ENCODE measurements at regions not wholly inside any gene's neighbourhood (a gene's known extent, or its start where the extent isn't known, plus 50 kb on each side); places are given as distances from the start of the nearest gene placed in this dataset.

DNA sequence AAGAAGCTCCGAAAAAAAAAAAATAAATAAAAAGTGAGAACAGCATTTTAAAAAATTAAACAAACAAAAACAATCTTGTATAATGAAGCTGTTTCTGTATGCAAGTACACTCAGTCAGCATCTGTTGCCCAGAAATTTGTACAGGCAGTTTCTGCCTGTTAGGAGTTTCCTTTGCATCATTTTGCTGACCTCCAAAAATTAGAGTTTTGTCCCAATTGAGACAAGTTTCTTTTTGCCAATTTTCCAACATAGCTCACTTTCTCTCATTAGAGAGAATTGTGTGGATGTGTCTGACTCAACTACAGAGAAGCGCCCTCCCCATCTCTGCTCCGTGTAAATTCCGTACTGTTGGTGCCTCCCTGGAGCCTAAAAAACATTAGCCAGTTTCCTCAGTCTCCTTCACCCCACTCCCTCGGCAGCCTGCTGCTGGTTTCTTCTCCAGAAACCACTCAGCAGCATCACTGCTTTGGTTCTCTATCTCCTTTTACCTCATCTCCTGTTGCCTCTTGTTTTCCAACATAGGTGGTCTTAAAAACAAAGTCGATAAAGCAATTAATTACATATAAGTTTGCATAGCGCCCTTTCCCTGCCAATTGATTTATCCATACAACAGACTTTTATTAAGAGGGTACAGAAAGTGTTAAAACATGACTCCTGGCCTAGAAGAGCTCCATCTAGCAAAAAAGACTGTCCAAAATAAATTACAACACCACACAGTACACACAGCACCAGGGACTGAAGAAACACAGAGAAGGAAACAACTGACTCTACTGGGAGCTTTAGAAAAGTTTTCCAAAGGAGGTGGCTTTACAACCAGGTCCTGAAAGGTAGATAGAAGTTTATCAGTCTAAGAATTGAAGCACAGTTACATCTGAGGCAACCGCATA is 286.7 kb downstream of the SHOX2 start:
- no peaks in the 10 kb centered on the region for H3K27me3 ChIP-seq
- intact Hi-C loops (cut with DNase I; ENCODE audit: low total_unique reads), result no loop called here
- H3K9me3 ChIP-seq, result no peaks in the 10 kb centered on the region
- H3K4me1 ChIP-seq, result no peaks in the 10 kb centered on the region
- H3K27ac ChIP-seq, result peak overlapping the region in 1 of 2 donors; percentile 18
- TF ChIP-seq, protein P1, sequence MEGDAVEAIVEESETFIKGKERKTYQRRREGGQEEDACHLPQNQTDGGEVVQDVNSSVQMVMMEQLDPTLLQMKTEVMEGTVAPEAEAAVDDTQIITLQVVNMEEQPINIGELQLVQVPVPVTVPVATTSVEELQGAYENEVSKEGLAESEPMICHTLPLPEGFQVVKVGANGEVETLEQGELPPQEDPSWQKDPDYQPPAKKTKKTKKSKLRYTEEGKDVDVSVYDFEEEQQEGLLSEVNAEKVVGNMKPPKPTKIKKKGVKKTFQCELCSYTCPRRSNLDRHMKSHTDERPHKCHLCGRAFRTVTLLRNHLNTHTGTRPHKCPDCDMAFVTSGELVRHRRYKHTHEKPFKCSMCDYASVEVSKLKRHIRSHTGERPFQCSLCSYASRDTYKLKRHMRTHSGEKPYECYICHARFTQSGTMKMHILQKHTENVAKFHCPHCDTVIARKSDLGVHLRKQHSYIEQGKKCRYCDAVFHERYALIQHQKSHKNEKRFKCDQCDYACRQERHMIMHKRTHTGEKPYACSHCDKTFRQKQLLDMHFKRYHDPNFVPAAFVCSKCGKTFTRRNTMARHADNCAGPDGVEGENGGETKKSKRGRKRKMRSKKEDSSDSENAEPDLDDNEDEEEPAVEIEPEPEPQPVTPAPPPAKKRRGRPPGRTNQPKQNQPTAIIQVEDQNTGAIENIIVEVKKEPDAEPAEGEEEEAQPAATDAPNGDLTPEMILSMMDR (IDR thresholded peaks at IDR 0.05), result no peak
- no peak for TF ChIP-seq POLR2A (IDR thresholded peaks at IDR 0.05)
- WGBS, 2 donors, result 23 to 26% methylated on average over 8 of the region's 8 CpGs
- DNase-seq, result peak; percentile 30
- H3K4me3 ChIP-seq, result no peak overlapping the region
- no peaks in the 10 kb centered on the region for H3K36me3 ChIP-seq (ENCODE audit: low read depth, missing control alignments)

DNA sequence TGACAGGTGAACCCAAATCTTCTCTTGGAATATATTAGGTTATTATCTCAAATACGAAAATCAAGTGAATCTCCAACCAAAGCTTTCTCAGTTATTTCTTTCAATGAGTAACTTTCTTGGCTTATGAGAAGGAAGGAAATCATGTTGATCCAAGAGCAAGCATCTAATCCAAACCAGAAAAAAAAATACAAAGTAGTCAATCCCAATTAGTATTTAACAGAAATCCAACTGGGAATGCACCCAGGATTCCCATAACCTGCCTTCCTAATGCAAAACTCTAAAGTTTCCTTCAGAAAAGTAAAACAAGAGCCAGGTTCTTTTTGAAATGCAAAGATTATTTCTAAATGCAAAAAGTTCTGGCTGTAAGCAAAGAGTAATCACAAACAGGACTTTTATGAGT is 289.3 kb downstream of the SHOX2 start:
- H3K9me3 ChIP-seq, result no peaks in the 10 kb centered on the region
- TF ChIP-seq, protein P1 (IDR thresholded peaks at IDR 0.05), result no peak
- no peak for TF ChIP-seq POLR2A (IDR thresholded peaks at IDR 0.05)
- H3K4me3 ChIP-seq, result no peak overlapping the region
- no peaks in the 10 kb centered on the region for H3K36me3 ChIP-seq (ENCODE audit: low read depth, missing control alignments)
- H3K27ac ChIP-seq, result no peak overlapping the region
- intact Hi-C loops (cut with DNase I; ENCODE audit: low total_unique reads), result no loop called here
- H3K4me1 ChIP-seq, result no peaks in the 10 kb centered on the region
- no peak for DNase-seq
- 67 to 80% methylated on average over 1 of the region's 1 CpG for WGBS, 2 donors
- no peaks in the 10 kb centered on the region for H3K27me3 ChIP-seq

DNA sequence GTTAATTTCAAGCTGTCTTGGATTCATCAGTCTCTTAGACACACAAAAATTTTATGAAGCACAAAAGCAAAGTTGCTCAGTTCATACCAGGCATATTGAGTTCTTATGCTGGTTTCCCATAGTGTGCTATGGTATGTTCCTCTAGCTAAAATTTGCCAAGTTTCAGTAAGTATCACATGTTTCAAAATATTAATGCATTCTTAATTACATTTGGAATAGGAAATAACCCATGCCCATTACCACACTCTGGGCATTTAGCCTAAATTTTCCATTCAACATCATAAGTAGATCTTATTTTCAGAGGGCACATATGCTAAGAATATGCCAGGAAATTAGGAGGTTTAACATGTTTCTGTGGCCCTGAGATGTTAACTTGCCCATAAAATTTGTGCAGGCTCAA is 289.9 kb downstream of the SHOX2 start:
- no peaks in the 10 kb centered on the region for H3K9me3 ChIP-seq
- TF ChIP-seq, protein P1 (IDR thresholded peaks at IDR 0.05), result no peak
- TF ChIP-seq POLR2A (IDR thresholded peaks at IDR 0.05), result no peak
- intact Hi-C loops (cut with DNase I; ENCODE audit: low total_unique reads), result no loop called here
- H3K4me3 ChIP-seq, result no peak overlapping the region
- H3K4me1 ChIP-seq, result no peaks in the 10 kb centered on the region
- H3K36me3 ChIP-seq (ENCODE audit: low read depth, missing control alignments), result no peaks in the 10 kb centered on the region
- DNase-seq, result no peak
- H3K27ac ChIP-seq, result no peak overlapping the region
- H3K27me3 ChIP-seq, result no peaks in the 10 kb centered on the region

DNA sequence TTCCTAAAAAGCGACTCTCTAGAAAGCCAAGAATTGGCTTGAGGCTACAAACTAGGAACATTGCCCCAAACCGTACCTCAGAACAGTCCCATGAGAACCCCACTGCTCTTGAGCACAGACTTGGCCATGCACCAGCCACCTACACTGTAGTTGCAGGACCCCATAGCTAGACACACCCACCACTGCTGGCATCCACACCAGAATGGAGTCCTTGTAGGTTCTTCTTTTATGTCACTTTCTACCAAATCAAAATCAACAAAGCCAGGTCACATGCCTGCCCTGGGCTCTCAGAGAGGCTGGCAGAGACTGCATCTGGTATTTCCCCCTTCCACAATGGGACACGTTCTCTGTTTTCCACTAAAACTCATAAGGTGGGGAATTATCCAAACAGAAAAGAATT is 290.5 kb downstream of the SHOX2 start:
- Histone ChIP-seq H3K27ac (no peak overlapping the region), H3K4me1 (no peaks in the 10 kb centered on the region), H3K36me3 (ENCODE audit: low read depth, missing control alignments) (no peaks in the 10 kb centered on the region), H3K9me3 (no peaks in the 10 kb centered on the region), H3K4me3 (no peak overlapping the region), H3K27me3 (no peaks in the 10 kb centered on the region)
- no peak for DNase-seq
- intact Hi-C loops (cut with DNase I; ENCODE audit: low total_unique reads), result no loop called here
- WGBS, 2 donors, result 62 to 75% methylated on average over 3 of the region's 3 CpGs
- TF ChIP-seq POLR2A (IDR thresholded peaks at IDR 0.05), result no peak
- TF ChIP-seq, protein P1 (IDR thresholded peaks at IDR 0.05), result no peak

Measured in testis (tissue), 2 donors.